Breast epithelium (tissue), 4 donors: ENCODE measurements at regions not wholly inside any gene's neighbourhood (a gene's known extent, or its start where the extent isn't known, plus 50 kb on each side); places are given as distances from the start of the nearest gene placed in this dataset.
"Not testable (repeated sequence)": the region's sequence is repeated elsewhere in the genome, so short reads cannot be mapped to it uniquely, and the experiment has no call there.

Experiments used
- DNase-seq, 2 donors: peaks; one replicate each; pipeline ENCODE4 v3.0.0-alpha.2; 2019; ENCODE audit warnings: low spot score in 2 of 2
- H3K27ac ChIP-seq, 2 donors: fragments of 200-600 bp; sonication (generic) in 1 of 2; one replicate each; pipeline ENCODE4 v1.5.1; 2016 to 2019; ENCODE audit warnings: mild to moderate bottlenecking in 1 of 2
- H3K27me3 ChIP-seq, 2 donors: fragments of 200-600 bp; sonication (generic) in 1 of 2; one replicate each; pipeline versions ENCODE4 v1.5.1 to v1.6.0; 2017 to 2019; ENCODE audit warnings: control low read depth in 1 of 2, mild to moderate bottlenecking in 1 of 2
- H3K36me3 ChIP-seq: fragments of 200-600 bp; one replicate; pipeline ENCODE4 v1.5.1; 2019
- H3K4me1 ChIP-seq, 2 donors: fragments of 200-600 bp; sonication (generic); one replicate each; pipeline ENCODE4 v1.5.1; 2016 to 2019; ENCODE audit warnings: control low read depth in 1 of 2
- H3K4me3 ChIP-seq, 3 donors: fragments of 200-600 bp; sonication (generic); 1 replicate in 2 of 3; 2 replicates in 1 of 3; pipeline ENCODE4 v1.5.1; 2016 to 2019; ENCODE audit warnings: mild to moderate bottlenecking in 3 of 3, moderate library complexity in 2 of 3
- H3K9me3 ChIP-seq, 2 donors: fragments of 200-600 bp; sonication (generic) in 1 of 2; one replicate each; pipeline ENCODE4 v1.5.1; 2016 to 2019; ENCODE audit warnings: control low read depth in 1 of 2
- CTCF ChIP-seq, 3 donors: fragments of 450-650 bp; IDR thresholded peaks; one replicate each; pipeline ENCODE4 v1.5.1; 2016 to 2017; ENCODE audit warnings: antibody characterized with exemption in 3 of 3, mild to moderate bottlenecking in 3 of 3, moderate library complexity in 3 of 3
- POLR2A ChIP-seq: fragments of 450-650 bp; IDR thresholded peaks from one replicate; pipeline ENCODE4 v1.6.1; 2016; ENCODE audit warnings: antibody characterized with exemption, mild to moderate bottlenecking, moderate library complexity
- POLR2AphosphoS5 ChIP-seq, 3 donors: sonication (generic); formaldehyde crosslinking; IDR thresholded peaks; one replicate each; pipeline ENCODE4 v1.6.1; 2017; ENCODE audit warnings: antibody characterized with exemption in 3 of 3
- intact Hi-C: fragments of 100-400 bp; cut with DNase I; formaldehyde crosslinking; loops from one replicate; pipeline ENCODE4 v1.15.1; 2023; ENCODE audit warnings: low total_unique reads

GRCh38 chr5:103881560-103881959, 319.0 kb upstream of the NUDT12 start:
- TF ChIP-seq POLR2A (no peak), POLR2AphosphoS5 (IDR thresholded peaks at IDR 0.05) (no peak), CTCF (IDR thresholded peaks at IDR 0.05) (no peak)
- no peaks in the 10 kb centered on the region for H3K36me3 ChIP-seq
- no peaks in the 10 kb centered on the region for H3K4me1 ChIP-seq
- H3K4me3 ChIP-seq, result no peak overlapping the region
- no peak overlapping the region for H3K27ac ChIP-seq
- H3K9me3 ChIP-seq, result no peaks in the 10 kb centered on the region
- H3K27me3 ChIP-seq, result no peaks in the 10 kb centered on the region
- DNase-seq, result no peak
- intact Hi-C loops, result no loop called here

- Histone ChIP-seq H3K27ac (no peak overlapping the region), H3K36me3 (no peaks in the 10 kb centered on the region), H3K4me1 (no peaks in the 10 kb centered on the region), H3K27me3 (no peaks in the 10 kb centered on the region), H3K4me3 (no peak overlapping the region), H3K9me3 (no peaks in the 10 kb centered on the region)
- no peak for DNase-seq
- TF ChIP-seq CTCF (IDR thresholded peaks at IDR 0.05), result no peak
- TF ChIP-seq POLR2A, result no peak
- no peak for TF ChIP-seq POLR2AphosphoS5 (IDR thresholded peaks at IDR 0.05)
- intact Hi-C loops, result no loop called here
Observed at GRCh38 chr5:103867857-103868598, 305.4 kb upstream of the NUDT12 start.

GRCh38 chr5:103866169-103866568, 303.6 kb upstream of the NUDT12 start:
- TF ChIP-seq POLR2AphosphoS5 (IDR thresholded peaks at IDR 0.05), result no peak
- no peak for TF ChIP-seq POLR2A
- TF ChIP-seq CTCF (IDR thresholded peaks at IDR 0.05), result no peak
- Histone ChIP-seq H3K4me1 (no peaks in the 10 kb centered on the region), H3K36me3 (no peaks in the 10 kb centered on the region), H3K9me3 (no peaks in the 10 kb centered on the region), H3K27me3 (no peaks in the 10 kb centered on the region), H3K4me3 (no peak overlapping the region), H3K27ac (no peak overlapping the region)
- intact Hi-C loops, result no loop called here
- no peak for DNase-seq

- H3K4me3 ChIP-seq, result no peak overlapping the region
- no peak for DNase-seq
- H3K9me3 ChIP-seq, result no peaks in the 10 kb centered on the region
- H3K36me3 ChIP-seq, result no peaks in the 10 kb centered on the region
- no peaks in the 10 kb centered on the region for H3K4me1 ChIP-seq
- TF ChIP-seq POLR2AphosphoS5 (IDR thresholded peaks at IDR 0.05), result no peak
- TF ChIP-seq CTCF (IDR thresholded peaks at IDR 0.05), result no peak
- no peak for TF ChIP-seq POLR2A
- intact Hi-C loops, result no loop called here
- H3K27me3 ChIP-seq, result no peaks in the 10 kb centered on the region
- no peak overlapping the region for H3K27ac ChIP-seq
Observed at GRCh38 chr5:103862398-103862797, 299.8 kb upstream of the NUDT12 start.

GRCh38 chr5:103860327-103860726, 297.7 kb upstream of the NUDT12 start:
- H3K4me3 ChIP-seq, result no peak overlapping the region
- no peaks in the 10 kb centered on the region for H3K4me1 ChIP-seq
- TF ChIP-seq POLR2A, result no peak
- no peak for TF ChIP-seq POLR2AphosphoS5 (IDR thresholded peaks at IDR 0.05)
- TF ChIP-seq CTCF (IDR thresholded peaks at IDR 0.05), result no peak
- DNase-seq, result no peak
- H3K36me3 ChIP-seq, result no peaks in the 10 kb centered on the region
- H3K9me3 ChIP-seq, result no peaks in the 10 kb centered on the region
- no peak overlapping the region for H3K27ac ChIP-seq
- intact Hi-C loops, result no loop called here
- no peaks in the 10 kb centered on the region for H3K27me3 ChIP-seq

GRCh38 chr5:103858367-103858766, 295.8 kb upstream of the NUDT12 start:
- intact Hi-C loops, DNase-seq, H3K27ac ChIP-seq, H3K27me3 ChIP-seq, H3K4me3 ChIP-seq, H3K36me3 ChIP-seq, H3K4me1 ChIP-seq, H3K9me3 ChIP-seq: not testable (repeated sequence)
